ENCODE measurements at regions not wholly inside any gene's neighbourhood (a gene's known extent, or its start where the extent isn't known, plus 50 kb on each side); places are given as distances from the start of the nearest gene placed in this dataset.

DNA sequence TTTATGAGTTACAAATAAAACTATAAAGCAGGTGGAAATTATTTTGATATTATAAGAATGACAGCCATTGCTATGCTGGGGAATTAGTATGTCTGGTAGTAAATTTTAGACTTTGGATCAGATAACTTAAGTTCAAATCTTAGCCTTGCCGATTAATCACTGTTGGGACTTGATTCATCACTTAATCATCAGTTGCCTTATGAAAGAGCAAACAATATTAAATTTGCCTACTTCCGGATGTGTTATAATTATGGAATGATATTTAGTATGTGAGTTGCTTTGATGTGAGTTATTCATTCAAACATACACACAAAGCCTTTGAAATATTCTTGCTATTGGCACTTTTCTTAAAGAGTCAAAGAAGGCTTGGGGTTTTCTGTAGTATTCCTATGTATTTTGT, 717.7 kb downstream of the BRINP1 start:
- no peaks in the 10 kb centered on the region for H3K27me3 ChIP-seq (ENCODE audit: control insufficient read depth, insufficient read depth, low read length)
- H3K36me3 ChIP-seq (ENCODE audit: control insufficient read depth, insufficient read depth, low read length): no peaks in the 10 kb centered on the region
- DNase-seq (ENCODE audit: low read depth): no peak
- TF ChIP-seq, protein P1, sequence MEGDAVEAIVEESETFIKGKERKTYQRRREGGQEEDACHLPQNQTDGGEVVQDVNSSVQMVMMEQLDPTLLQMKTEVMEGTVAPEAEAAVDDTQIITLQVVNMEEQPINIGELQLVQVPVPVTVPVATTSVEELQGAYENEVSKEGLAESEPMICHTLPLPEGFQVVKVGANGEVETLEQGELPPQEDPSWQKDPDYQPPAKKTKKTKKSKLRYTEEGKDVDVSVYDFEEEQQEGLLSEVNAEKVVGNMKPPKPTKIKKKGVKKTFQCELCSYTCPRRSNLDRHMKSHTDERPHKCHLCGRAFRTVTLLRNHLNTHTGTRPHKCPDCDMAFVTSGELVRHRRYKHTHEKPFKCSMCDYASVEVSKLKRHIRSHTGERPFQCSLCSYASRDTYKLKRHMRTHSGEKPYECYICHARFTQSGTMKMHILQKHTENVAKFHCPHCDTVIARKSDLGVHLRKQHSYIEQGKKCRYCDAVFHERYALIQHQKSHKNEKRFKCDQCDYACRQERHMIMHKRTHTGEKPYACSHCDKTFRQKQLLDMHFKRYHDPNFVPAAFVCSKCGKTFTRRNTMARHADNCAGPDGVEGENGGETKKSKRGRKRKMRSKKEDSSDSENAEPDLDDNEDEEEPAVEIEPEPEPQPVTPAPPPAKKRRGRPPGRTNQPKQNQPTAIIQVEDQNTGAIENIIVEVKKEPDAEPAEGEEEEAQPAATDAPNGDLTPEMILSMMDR (IDR thresholded peaks at IDR 0.05; ENCODE audit: insufficient read depth, low read depth, low read length): no peak
- ChIA-PET POLR2A (no interaction called here), CTCF (no interaction called here)
- no peak overlapping the region for H3K4me3 ChIP-seq (ENCODE audit: low read depth, low read length)

DNA sequence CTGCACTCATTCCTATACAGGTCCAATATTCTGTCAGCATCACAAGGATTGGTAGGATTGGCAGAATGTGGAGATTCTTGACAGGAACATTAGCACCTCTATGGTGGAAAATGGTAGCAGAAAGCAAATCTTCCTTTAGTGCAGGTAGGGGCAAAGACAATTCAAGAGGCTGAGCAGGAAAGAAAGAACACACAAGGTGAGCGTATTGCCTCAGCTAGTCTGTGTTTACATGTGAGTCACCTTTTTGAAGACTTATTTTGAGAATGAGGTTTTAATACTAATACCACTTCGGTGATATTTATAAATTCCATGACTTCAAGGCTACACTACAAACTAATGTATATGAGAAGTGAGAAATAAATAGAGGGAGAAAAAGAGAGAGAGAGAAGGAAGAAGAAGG, 717.0 kb downstream of the BRINP1 start:
- Histone ChIP-seq H3K36me3 (ENCODE audit: control insufficient read depth, insufficient read depth, low read length) (no peaks in the 10 kb centered on the region), H3K27me3 (ENCODE audit: control insufficient read depth, insufficient read depth, low read length) (no peaks in the 10 kb centered on the region), H3K4me3 (ENCODE audit: low read depth, low read length) (no peak overlapping the region)
- DNase-seq (ENCODE audit: low read depth): no peak
- ChIA-PET CTCF (no interaction called here), POLR2A (no interaction called here)
- TF ChIP-seq, protein P1 (IDR thresholded peaks at IDR 0.05; ENCODE audit: insufficient read depth, low read depth, low read length): no peak

DNA sequence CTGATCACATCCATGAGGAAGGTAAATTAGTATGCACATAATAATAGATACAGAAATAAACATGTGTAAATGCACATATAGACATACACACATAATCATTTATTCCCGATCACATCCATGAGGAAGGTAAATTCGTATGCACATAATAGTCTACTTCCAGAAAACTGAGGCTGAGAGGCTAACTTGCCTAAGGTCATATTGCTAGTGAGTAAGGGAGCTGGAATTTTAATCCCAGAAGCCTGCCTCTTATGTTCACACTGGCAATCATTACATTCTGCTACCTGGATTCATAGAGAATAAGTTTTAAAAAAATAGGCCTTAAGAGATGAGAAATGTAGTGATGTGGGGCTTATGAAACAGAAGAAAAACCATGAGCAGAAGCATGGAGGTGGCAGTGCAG, 716.3 kb downstream of the BRINP1 start:
- ChIA-PET CTCF (no interaction called here), POLR2A (no interaction called here)
- H3K27me3 ChIP-seq (ENCODE audit: control insufficient read depth, insufficient read depth, low read length): no peaks in the 10 kb centered on the region
- no peak overlapping the region for H3K4me3 ChIP-seq (ENCODE audit: low read depth, low read length)
- H3K36me3 ChIP-seq (ENCODE audit: control insufficient read depth, insufficient read depth, low read length): no peaks in the 10 kb centered on the region
- no peak for DNase-seq (ENCODE audit: low read depth)
- TF ChIP-seq, protein P1 (IDR thresholded peaks at IDR 0.05; ENCODE audit: insufficient read depth, low read depth, low read length): no peak

DNA sequence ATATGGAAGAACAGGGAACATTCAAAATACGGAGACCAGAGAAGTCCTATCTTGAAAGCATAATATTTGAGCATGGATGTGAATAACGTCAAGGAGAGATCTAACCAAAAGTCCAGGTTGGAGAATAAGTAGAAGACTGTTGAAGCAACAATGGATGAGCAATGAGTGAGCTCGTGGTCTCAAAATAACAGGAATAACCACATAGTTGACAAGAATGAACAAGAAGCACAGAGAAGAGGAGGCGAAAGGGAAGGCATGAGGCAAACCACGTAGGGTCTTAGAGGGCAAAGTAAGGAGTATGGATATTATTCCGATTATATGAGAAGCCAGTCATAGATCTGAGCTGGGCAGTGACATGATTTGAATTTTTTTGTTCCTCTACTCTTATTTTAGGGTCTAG, 710.2 kb downstream of the BRINP1 start:
- TF ChIP-seq, protein P1 (IDR thresholded peaks at IDR 0.05; ENCODE audit: insufficient read depth, low read depth, low read length): no peak
- no peak overlapping the region for H3K4me3 ChIP-seq (ENCODE audit: low read depth, low read length)
- H3K36me3 ChIP-seq (ENCODE audit: control insufficient read depth, insufficient read depth, low read length): no peaks in the 10 kb centered on the region
- ChIA-PET CTCF (no interaction called here), POLR2A (no interaction called here)
- DNase-seq (ENCODE audit: low read depth): no peak
- no peaks in the 10 kb centered on the region for H3K27me3 ChIP-seq (ENCODE audit: control insufficient read depth, insufficient read depth, low read length)

DNA sequence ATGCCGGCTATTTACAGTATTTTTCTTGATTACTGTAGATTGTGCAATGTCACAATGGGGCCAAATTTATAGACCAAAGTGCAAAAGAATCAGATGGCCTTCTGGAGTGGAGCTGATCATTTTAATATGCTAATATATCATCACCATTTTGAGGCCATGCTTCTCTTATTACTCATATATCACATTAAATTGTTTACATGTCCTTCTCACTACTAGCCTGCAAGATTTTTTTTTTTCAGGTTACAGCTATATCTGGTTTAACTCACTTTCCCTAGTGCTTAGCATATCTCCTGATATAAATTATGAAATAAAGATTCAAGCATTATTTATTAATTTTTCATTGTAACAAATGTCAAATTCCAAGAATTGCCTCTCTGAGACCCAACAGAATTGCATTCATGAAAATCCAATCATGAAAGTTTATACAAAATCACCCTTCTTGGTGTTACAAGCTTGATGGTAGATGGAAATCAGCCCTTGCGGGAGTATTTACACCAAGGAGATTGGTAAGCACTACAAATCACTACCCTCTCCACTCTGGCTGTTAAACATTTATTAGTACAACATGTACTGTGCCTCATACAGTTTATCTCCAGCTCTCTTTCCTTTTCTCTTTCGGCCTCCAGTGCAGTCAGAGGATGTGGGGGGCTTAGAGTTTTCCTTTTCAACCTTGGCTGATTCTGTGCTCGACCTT, 703.9 kb downstream of the BRINP1 start:
- no peak overlapping the region for H3K4me3 ChIP-seq (ENCODE audit: low read depth, low read length)
- H3K36me3 ChIP-seq (ENCODE audit: control insufficient read depth, insufficient read depth, low read length): no peaks in the 10 kb centered on the region
- CTCF ChIA-PET: no interaction called here
- no peaks in the 10 kb centered on the region for H3K27me3 ChIP-seq (ENCODE audit: control insufficient read depth, insufficient read depth, low read length)
- DNase-seq (ENCODE audit: low read depth): no peak
- POLR2A ChIA-PET: no interaction called here
- TF ChIP-seq, protein P1 (IDR thresholded peaks at IDR 0.05; ENCODE audit: insufficient read depth, low read depth, low read length): no peak

Measured in BJ (cell line).